ENCODE measurements at regions not wholly inside any gene's neighbourhood (a gene's known extent, or its start where the extent isn't known, plus 50 kb on each side); places are given as distances from the start of the nearest gene placed in this dataset.

DNA sequence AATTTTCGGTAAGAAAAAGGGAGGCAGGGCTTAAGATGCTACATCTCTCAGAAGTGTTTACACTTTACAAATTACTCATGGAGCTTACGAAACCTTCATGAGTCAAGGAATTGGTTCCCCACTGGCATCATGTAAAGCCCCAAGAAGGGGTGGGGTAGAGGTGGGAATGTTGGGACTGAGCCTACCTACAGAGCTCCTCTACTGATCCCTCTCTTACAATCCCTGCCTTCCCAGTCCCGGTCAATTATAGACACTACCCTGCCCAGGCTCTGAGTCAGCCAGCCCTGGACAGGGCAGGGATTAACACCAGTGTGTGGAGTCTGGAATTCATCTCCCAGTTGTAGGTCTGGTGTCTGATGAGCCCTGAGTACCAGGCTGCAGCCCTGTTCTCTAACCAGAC is 248.9 kb downstream of the PAX3 start (continued):
- TF ChIP-seq, protein P1, sequence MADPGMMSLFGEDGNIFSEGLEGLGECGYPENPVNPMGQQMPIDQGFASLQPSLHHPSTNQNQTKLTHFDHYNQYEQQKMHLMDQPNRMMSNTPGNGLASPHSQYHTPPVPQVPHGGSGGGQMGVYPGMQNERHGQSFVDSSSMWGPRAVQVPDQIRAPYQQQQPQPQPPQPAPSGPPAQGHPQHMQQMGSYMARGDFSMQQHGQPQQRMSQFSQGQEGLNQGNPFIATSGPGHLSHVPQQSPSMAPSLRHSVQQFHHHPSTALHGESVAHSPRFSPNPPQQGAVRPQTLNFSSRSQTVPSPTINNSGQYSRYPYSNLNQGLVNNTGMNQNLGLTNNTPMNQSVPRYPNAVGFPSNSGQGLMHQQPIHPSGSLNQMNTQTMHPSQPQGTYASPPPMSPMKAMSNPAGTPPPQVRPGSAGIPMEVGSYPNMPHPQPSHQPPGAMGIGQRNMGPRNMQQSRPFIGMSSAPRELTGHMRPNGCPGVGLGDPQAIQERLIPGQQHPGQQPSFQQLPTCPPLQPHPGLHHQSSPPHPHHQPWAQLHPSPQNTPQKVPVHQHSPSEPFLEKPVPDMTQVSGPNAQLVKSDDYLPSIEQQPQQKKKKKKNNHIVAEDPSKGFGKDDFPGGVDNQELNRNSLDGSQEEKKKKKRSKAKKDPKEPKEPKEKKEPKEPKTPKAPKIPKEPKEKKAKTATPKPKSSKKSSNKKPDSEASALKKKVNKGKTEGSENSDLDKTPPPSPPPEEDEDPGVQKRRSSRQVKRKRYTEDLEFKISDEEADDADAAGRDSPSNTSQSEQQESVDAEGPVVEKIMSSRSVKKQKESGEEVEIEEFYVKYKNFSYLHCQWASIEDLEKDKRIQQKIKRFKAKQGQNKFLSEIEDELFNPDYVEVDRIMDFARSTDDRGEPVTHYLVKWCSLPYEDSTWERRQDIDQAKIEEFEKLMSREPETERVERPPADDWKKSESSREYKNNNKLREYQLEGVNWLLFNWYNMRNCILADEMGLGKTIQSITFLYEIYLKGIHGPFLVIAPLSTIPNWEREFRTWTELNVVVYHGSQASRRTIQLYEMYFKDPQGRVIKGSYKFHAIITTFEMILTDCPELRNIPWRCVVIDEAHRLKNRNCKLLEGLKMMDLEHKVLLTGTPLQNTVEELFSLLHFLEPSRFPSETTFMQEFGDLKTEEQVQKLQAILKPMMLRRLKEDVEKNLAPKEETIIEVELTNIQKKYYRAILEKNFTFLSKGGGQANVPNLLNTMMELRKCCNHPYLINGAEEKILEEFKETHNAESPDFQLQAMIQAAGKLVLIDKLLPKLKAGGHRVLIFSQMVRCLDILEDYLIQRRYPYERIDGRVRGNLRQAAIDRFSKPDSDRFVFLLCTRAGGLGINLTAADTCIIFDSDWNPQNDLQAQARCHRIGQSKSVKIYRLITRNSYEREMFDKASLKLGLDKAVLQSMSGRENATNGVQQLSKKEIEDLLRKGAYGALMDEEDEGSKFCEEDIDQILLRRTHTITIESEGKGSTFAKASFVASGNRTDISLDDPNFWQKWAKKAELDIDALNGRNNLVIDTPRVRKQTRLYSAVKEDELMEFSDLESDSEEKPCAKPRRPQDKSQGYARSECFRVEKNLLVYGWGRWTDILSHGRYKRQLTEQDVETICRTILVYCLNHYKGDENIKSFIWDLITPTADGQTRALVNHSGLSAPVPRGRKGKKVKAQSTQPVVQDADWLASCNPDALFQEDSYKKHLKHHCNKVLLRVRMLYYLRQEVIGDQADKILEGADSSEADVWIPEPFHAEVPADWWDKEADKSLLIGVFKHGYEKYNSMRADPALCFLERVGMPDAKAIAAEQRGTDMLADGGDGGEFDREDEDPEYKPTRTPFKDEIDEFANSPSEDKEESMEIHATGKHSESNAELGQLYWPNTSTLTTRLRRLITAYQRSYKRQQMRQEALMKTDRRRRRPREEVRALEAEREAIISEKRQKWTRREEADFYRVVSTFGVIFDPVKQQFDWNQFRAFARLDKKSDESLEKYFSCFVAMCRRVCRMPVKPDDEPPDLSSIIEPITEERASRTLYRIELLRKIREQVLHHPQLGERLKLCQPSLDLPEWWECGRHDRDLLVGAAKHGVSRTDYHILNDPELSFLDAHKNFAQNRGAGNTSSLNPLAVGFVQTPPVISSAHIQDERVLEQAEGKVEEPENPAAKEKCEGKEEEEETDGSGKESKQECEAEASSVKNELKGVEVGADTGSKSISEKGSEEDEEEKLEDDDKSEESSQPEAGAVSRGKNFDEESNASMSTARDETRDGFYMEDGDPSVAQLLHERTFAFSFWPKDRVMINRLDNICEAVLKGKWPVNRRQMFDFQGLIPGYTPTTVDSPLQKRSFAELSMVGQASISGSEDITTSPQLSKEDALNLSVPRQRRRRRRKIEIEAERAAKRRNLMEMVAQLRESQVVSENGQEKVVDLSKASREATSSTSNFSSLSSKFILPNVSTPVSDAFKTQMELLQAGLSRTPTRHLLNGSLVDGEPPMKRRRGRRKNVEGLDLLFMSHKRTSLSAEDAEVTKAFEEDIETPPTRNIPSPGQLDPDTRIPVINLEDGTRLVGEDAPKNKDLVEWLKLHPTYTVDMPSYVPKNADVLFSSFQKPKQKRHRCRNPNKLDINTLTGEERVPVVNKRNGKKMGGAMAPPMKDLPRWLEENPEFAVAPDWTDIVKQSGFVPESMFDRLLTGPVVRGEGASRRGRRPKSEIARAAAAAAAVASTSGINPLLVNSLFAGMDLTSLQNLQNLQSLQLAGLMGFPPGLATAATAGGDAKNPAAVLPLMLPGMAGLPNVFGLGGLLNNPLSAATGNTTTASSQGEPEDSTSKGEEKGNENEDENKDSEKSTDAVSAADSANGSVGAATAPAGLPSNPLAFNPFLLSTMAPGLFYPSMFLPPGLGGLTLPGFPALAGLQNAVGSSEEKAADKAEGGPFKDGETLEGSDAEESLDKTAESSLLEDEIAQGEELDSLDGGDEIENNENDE (IDR thresholded peaks at IDR 0.05; ENCODE audit: insufficient replicate concordance, low read length), result no peak
- TF ChIP-seq RFX5 (IDR thresholded peaks at IDR 0.05; ENCODE audit: borderline replicate concordance, low read depth, low read length) (no peak), NRF1 (IDR thresholded peaks at IDR 0.05; ENCODE audit: low read depth, low read length) (no peak), KDM5A (IDR thresholded peaks at IDR 0.05; ENCODE audit: low read length) (no peak)

Measured in H1 (cell line).